Testis (tissue), 2 donors: ENCODE measurements at regions not wholly inside any gene's neighbourhood (a gene's known extent, or its start where the extent isn't known, plus 50 kb on each side); places are given as distances from the start of the nearest gene placed in this dataset.

Experiments used
- POLR2A ChIP-seq: fragments of 450-650 bp; IDR thresholded peaks from one replicate; pipeline ENCODE4 v1.6.1; 2017; ENCODE audit warnings: antibody characterized with exemption, mild to moderate bottlenecking, moderate library complexity
- TF ChIP-seq, protein P1 (sequence below), 3 experiments: fragments of 450-650 bp in 2 of 3; fragments of 200-600 bp in 1 of 3; sonication (generic) in 1 of 3; IDR thresholded peaks; one replicate each; pipeline ENCODE4 v1.5.1; 2016 to 2019; ENCODE audit warnings: antibody characterized with exemption in 3 of 3, mild to moderate bottlenecking in 2 of 3, moderate library complexity in 1 of 3

DNA sequence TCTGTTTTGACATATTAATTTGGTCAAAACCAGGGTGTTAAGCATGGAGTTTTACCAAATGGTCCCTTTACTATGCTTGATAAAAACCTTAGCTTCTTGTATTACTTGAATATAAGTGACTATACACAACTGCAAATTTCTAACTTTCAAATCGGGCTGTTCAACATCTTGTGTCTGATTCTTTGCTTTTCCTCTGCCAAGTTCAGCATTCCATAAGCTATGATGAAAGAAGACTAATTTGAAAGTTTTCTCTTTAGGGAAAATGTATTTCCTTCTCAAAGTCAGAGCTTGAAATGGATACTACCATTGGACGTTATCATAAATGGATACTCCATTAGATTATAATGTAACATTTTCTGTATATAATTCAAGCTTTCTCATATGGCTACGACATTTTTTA lies 792.9 kb downstream of the EFNA5 start:
- TF ChIP-seq POLR2A, result no peak
- TF ChIP-seq, protein P1, sequence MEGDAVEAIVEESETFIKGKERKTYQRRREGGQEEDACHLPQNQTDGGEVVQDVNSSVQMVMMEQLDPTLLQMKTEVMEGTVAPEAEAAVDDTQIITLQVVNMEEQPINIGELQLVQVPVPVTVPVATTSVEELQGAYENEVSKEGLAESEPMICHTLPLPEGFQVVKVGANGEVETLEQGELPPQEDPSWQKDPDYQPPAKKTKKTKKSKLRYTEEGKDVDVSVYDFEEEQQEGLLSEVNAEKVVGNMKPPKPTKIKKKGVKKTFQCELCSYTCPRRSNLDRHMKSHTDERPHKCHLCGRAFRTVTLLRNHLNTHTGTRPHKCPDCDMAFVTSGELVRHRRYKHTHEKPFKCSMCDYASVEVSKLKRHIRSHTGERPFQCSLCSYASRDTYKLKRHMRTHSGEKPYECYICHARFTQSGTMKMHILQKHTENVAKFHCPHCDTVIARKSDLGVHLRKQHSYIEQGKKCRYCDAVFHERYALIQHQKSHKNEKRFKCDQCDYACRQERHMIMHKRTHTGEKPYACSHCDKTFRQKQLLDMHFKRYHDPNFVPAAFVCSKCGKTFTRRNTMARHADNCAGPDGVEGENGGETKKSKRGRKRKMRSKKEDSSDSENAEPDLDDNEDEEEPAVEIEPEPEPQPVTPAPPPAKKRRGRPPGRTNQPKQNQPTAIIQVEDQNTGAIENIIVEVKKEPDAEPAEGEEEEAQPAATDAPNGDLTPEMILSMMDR (IDR thresholded peaks at IDR 0.05), result no peak
